HEK293T (cell line): ENCODE measurements at regions not wholly inside any gene's neighbourhood (a gene's known extent, or its start where the extent isn't known, plus 50 kb on each side); places are given as distances from the start of the nearest gene placed in this dataset.

Experiments
- BHLHE40 ChIP-seq: fragments of 450-650 bp; IDR thresholded peaks from 2 replicates; pipeline ENCODE4 v1.6.1; 2016; ENCODE audit warnings: mild to moderate bottlenecking, moderate library complexity, borderline replicate concordance
- ELF4 ChIP-seq: fragments of 450-650 bp; IDR thresholded peaks from 2 replicates; pipeline ENCODE4 v1.6.1; 2017; ENCODE audit warnings: antibody characterized with exemption
- FOXM1 ChIP-seq: fragments of 450-650 bp; IDR thresholded peaks from 2 replicates; pipeline ENCODE4 v1.6.1; 2017; ENCODE audit warnings: mild to moderate bottlenecking, borderline replicate concordance
- HDGF ChIP-seq: fragments of 450-650 bp; IDR thresholded peaks from 2 replicates; pipeline ENCODE4 v1.6.1; 2017; ENCODE audit warnings: antibody characterized with exemption, borderline replicate concordance
- SP1 ChIP-seq: fragments of 450-650 bp; IDR thresholded peaks from 2 replicates; pipeline ENCODE4 v1.6.1; 2017
- SUZ12 ChIP-seq: fragments of 450-650 bp; IDR thresholded peaks from 2 replicates; pipeline ENCODE4 v1.6.1; 2016; ENCODE audit warnings: mild to moderate bottlenecking

GRCh38 chr11:95374105-95374504 is 143.1 kb upstream of the SESN3 start:
- TF ChIP-seq SUZ12 (no peak), FOXM1 (no peak), SP1 (no peak), ELF4 (no peak), HDGF (no peak), BHLHE40 (no peak)
